NCI-H82 (cell line): ENCODE measurements at regions not wholly inside any gene's neighbourhood (a gene's known extent, or its start where the extent isn't known, plus 50 kb on each side); places are given as distances from the start of the nearest gene placed in this dataset.
A peak's percentile ranks its signal among the peaks of the same experiment; 100 is the strongest.
"Not testable (repeated sequence)": the region's sequence is repeated elsewhere in the genome, so short reads cannot be mapped to it uniquely, and the experiment has no call there.

Experiments
- DNase-seq: peaks from one replicate; lab custom pipeline; 2025; lab: John Stamatoyannopoulos, UW

DNA sequence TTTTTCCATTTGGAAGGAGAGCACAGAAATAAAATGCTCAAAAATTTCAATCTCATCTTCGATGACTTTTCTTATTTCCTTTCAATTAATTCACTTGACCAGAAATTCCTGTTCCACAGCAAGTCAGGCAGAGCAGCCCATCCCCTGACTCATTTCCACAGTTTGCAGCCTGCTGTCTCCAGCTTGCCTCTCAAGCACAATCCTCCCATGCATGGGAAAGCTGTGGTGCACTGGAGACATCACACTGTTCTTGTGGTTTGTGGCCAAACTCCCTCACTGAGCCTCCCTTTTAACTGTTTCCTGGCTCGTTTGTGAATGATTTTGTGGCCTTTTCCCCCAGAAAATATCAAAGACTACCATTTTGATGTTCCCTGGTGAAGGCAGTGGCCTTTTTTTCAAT, 114.0 kb upstream of the ENPEP start:
- DNase-seq = no peak

GRCh38 chr4:110359076-110359475, 116.9 kb upstream of the ENPEP start:
- peak; percentile 7 for DNase-seq

DNA sequence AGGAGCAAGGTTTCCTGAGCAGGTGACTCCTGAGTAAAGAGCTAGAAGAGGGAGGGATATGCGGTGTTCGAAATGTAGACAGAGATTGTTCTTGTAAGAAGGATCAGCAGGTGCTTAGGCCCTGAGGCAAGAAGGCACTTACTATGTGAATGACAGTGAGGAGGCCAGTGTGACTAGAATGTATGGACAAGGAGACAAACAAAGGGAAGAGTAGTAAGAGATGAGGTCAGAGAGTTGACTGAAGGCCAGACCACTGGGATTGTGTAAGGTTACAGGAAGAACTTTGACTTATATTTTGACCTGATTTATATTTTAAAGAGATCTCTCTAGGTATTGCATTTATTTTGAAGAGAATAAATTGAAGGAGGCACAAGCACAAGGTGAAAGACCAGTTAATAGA, 118.4 kb upstream of the ENPEP start:
- no peak for DNase-seq

DNA sequence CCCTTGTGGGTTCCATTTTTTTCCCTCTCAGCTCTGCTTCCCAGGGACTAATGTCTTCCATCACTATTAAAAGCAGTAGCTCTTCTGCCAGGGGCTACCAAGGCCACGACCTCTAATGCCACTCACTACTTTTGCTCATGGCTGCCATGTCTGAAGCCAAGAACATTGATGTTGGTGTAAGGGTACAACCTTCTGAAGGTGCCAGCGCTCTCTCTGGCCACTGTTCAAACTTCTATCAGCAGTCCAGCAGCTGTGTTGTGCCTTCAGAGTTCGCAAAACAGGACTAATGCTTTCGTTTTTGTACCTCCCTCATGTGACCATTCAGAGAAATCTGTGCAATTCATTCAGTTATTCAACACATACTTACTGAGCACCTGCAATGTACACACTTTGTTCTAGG, 121.5 kb upstream of the ENPEP start:
- no peak for DNase-seq

DNA sequence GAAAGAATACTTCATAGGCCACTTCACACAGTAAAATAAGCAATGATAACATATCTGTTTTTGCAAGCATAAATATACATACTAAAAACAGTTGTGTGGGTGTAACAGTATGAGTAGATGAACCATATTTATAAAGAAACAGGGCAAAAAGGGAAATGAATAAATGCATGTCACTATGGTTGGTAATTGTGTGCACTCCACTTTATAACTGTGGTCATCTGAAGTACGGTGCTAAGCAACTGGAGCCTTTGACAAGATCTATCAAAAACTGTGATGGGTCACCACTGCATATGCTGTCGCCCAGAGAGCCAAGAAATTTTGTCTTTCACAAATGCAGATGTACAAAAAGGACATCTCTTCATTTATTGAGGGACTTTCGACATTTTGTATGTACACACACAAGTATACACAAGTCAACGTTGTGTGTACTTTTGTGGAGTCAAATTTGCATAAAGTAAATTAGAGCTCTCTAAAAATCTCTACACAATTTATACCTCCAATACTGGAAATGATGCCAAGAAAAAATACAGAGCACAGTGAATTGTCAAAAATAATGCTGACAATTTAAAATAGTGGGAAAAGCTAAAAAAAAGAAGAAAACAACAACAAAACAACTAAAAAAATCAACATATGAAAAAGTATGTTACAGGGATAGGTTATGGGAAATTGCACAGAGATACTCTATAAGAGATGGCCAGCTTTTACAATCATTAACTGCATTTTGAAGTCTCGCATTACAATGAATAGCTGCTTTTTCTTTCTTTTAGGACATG, 123.1 kb upstream of the ENPEP start:
- DNase-seq = no peak

- no peak for DNase-seq
Measured at GRCh38 chr4:110348711-110349383, 127.1 kb upstream of the ENPEP start.

- no peak for DNase-seq
Measured at GRCh38 chr4:110347805-110348204, 128.2 kb upstream of the ENPEP start.

GRCh38 chr4:110344165-110344564, 131.8 kb upstream of the ENPEP start:
- peak; percentile 12 for DNase-seq

GRCh38 chr4:110343534-110343933, 132.4 kb upstream of the ENPEP start:
- DNase-seq = no peak

DNA sequence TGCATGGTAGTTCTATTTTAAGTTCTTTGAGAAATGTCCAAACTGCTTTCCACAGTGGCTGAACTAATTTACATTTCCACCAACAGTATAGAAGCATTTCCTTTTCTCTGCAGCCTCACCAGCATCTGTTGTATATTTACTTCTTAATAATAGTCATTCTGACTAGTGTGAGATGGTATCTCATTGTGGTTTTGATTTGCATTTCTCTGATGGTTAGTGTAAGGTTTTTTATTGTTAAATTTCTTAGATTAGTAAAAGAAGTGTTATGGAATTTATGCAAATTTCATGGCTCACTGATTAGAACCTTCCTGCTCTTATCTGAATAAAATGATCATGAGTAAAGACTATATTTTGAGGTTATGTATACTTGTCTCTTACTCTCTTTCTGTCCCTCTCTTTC, 134.8 kb upstream of the ENPEP start:
- DNase-seq = not testable (repeated sequence)

DNA sequence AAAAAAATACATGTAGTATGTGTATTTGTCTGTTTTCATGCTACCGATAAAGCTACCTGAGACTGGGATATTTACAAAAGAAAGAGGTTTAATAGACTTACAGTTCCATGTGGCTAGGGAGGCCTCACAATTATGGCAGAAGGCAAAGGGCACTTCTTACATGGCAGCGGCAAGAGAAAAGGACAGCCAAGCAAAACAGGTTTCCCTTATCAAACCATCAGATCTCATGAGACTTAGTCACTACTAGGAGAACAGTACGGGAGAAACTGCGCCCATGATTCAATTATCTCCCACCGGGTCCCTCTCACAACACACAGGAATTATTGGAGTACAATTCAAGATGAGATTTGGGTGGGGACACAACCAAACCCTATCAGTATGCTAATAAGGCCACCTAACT, 137.0 kb upstream of the ELOVL6 start:
- no peak for DNase-seq

- DNase-seq = no peak
Measured at GRCh38 chr4:110332483-110332882, 134.1 kb upstream of the ELOVL6 start.

DNA sequence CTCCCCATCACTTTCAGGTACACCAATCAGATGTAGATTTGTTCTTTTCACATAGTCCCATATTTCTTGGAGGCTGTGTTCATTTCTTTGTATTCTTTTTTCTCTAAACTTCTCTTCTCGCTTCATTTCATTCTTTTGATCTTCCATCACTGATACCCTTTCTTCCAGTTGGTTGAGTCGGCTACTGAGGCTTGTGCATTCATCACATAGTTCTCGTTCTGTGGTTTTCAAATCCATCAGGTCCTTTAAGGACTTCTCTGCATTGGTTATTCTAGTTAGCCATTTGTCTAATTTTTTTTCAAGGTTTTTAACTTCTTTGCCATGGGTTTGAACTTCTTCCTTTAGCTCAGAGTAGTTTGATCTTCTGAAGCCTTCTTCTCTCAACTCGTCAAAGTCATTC, 128.0 kb upstream of the ELOVL6 start:
- DNase-seq = not testable (repeated sequence)

DNA sequence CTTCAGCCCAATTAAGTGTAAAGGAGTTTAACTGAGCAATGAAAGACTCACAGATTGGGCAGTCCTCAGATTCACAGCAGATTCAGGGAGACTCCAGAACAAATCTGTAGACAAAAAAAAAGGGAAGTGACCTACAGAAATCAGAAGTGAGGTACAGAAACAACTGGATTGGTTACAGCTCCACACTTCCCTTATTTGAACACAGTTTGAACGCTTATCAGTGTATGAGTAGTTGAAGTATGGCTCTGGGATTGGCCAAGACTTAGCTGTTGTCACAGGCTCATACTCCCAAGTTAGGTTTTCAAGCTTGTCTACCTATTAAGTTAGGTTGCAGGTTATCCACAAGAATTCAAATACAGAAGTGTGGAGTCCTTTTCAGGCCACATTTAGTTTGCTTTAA, 112.4 kb upstream of the ELOVL6 start:
- no peak for DNase-seq

- no peak for DNase-seq
Measured at GRCh38 chr4:110309675-110310074, 111.3 kb upstream of the ELOVL6 start.

GRCh38 chr4:110306303-110306702, 107.9 kb upstream of the ELOVL6 start:
- DNase-seq = no peak

DNA sequence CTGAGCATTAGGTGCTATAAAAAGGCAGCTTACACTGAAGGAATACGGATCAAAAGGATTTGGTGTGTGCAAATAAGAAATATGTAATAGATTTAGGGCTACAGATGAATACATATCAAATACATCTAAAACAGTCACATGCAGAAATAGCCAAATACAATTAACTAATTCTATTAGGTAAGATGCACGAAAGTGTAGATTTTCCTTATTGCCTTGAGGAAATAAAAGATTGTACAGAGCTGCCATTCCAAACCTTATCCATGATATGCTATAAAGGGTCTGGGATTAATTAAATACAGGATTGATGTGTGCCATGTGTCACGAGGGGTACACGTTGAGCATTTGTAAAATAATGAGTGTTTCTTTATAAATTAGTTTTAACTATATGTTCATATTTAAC, 107.0 kb upstream of the ELOVL6 start:
- no peak for DNase-seq

DNA sequence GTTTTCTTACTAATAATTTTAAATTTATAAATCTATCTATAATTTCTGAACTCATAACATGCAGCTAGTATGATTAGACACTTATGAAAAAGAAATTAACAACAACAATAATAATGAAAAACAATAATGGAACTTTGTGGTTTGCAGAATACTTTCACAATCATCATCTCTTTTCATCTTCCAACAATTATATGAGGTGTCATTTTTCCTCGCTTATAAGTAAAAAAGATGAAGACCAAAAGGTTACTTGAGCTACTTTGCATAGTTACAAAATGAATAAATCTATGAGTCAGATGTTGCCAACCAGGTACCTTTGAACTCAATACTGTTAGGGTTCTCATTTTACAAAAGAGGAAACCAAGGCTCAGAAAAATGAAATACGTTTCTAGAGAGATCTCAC, 98.5 kb upstream of the ELOVL6 start:
- DNase-seq = no peak

DNA sequence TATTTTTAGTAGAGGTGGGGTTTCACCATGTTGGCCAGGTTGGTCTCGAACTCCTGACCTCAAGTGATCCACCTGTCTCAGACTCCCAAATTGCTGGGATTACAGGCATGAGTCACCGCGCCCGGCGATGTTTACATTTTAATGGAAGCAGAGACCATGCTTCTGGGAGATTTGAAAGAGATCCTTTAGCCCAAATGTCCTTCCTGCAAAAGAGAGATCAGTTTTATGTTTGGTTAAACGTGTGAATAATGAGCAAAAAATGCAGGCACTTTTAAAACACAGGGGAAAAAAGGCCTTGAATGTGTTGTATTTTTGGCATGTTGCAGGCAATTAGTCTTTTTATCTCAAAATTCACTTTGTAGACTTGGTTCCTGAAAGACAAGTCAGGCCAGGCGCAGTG, 95.8 kb upstream of the ELOVL6 start:
- DNase-seq = no peak

- no peak for DNase-seq
Measured at GRCh38 chr4:110292994-110293744, 94.8 kb upstream of the ELOVL6 start.

DNA sequence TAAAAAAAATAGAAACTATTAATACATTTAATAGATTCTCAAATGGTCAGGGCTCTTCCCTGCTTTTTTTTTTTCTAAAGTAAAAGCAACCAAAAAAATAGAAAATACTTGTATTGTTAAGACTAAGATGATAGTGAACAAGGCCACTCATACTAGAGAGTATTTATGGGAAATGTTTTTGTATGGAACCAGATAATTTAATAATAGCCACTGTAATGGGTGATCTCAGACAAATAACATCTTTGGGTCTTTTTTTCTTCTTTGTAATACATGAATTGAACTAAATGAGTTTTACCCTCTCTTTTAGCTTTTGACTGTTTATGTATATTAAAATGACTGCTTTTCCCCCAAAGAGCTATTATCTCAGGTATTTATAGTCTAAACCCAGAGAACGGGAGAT, 92.1 kb upstream of the ELOVL6 start:
- no peak for DNase-seq

GRCh38 chr4:110289601-110290100, 91.2 kb upstream of the ELOVL6 start:
- no peak for DNase-seq

- no peak for DNase-seq
Measured at GRCh38 chr4:110287130-110287529, 88.7 kb upstream of the ELOVL6 start.
